H1 (cell line): ENCODE measurements at regions not wholly inside any gene's neighbourhood (a gene's known extent, or its start where the extent isn't known, plus 50 kb on each side); places are given as distances from the start of the nearest gene placed in this dataset.

Experiments used
- CTCF ChIA-PET: fragments of 300-600 bp; sonication (Branson Sonifier 250); formaldehyde crosslinking; loops from one replicate; lab custom pipeline; 2021; ENCODE audit not compliant: partially characterized antibody; lab: Charles Lee
- POLR2A ChIA-PET: fragments of 300-600 bp; sonication (Branson Sonifier 250); formaldehyde crosslinking; loops from one replicate; lab custom pipeline; 2021; ENCODE audit warnings: inconsistent platforms; ENCODE audit not compliant: partially characterized antibody; lab: Charles Lee
- DNase-seq, 2 experiments: peaks; one replicate each; pipeline versions ENCODE4 v3.0.0 to v3.0.0-alpha.2; 2010 to 2022; ENCODE audit warnings: low spot score in 2 of 2, low read depth in 1 of 2, mixed read lengths in 1 of 2
- FAIRE-seq: peaks from 2 replicates; lab custom pipeline; 2011; peaks lifted over from hg19 to GRCh38; lab: Jason Lieb, UNC
- H2AFZ ChIP-seq: 2 replicates; pipeline ENCODE4 v1.8.1; 2012; ENCODE audit warnings: low read length, inconsistent platforms
- H2AK5ac ChIP-seq: 2 replicates; pipeline ENCODE4 v1.6.1; 2013; ENCODE audit warnings: low read depth, low read length
- H2BK120ac ChIP-seq: replicated peaks from 2 replicates; pipeline ENCODE3; 2013; ENCODE audit warnings: low read depth, low read length, inconsistent platforms
- H2BK12ac ChIP-seq: 2 replicates; pipeline ENCODE4 v1.6.1; 2013; ENCODE audit warnings: low read depth, low read length
- H2BK15ac ChIP-seq: 2 replicates; pipeline ENCODE4 v1.6.1; 2013; ENCODE audit warnings: low read length
- H2BK20ac ChIP-seq: 2 replicates; pipeline ENCODE4 v1.6.1; 2013; ENCODE audit warnings: low read length
- H2BK5ac ChIP-seq: 2 replicates; pipeline ENCODE4 v1.6.1; 2013; ENCODE audit warnings: low read depth, low read length
- H3K14ac ChIP-seq: 2 replicates; pipeline ENCODE4 v1.6.1; 2013; ENCODE audit warnings: inconsistent platforms; ENCODE audit not compliant: insufficient read length
- H3K18ac ChIP-seq: 2 replicates; pipeline ENCODE4 v1.6.1; 2013; ENCODE audit warnings: low read length; ENCODE audit errors: extremely low read depth
- H3K23ac ChIP-seq: 2 replicates; pipeline ENCODE4 v1.6.1; 2013; ENCODE audit warnings: inconsistent platforms; ENCODE audit not compliant: insufficient read length
- H3K23me2 ChIP-seq: 2 replicates; pipeline ENCODE4 v1.6.1; 2013; ENCODE audit warnings: low read depth, low read length
- H3K27ac ChIP-seq: 2 replicates; pipeline ENCODE4 v1.6.1; 2011; ENCODE audit warnings: low read depth, low read length, inconsistent platforms
- H3K27me3 ChIP-seq, 4 experiments: replicated peaks in 1 of 4; 1 replicate in 1 of 4; 2 replicates in 3 of 4; pipeline versions ENCODE4 v1.6.1 to v1.8.1; 2011 to 2013; ENCODE audit warnings: low read length in 3 of 4, mild to moderate bottlenecking in 3 of 4, inconsistent platforms in 2 of 4, mixed read lengths in 2 of 4, moderate library complexity in 1 of 4; ENCODE audit not compliant: control insufficient read depth in 3 of 4, insufficient read depth in 3 of 4; ENCODE audit errors: extremely low read depth in 1 of 4
- H3K36me3 ChIP-seq, 4 experiments: 2 replicates each; pipeline versions ENCODE4 v1.6.1 to v1.8.1; 2011 to 2013; ENCODE audit warnings: mild to moderate bottlenecking in 4 of 4, low read length in 3 of 4, moderate library complexity in 2 of 4, control low read depth in 1 of 4, inconsistent platforms in 1 of 4; ENCODE audit not compliant: insufficient read depth in 4 of 4, control insufficient read depth in 2 of 4
- H3K4ac ChIP-seq: replicated peaks from 2 replicates; pipeline ENCODE3; 2013; ENCODE audit warnings: low read length, low read depth, mixed read lengths, inconsistent platforms; ENCODE audit not compliant: insufficient read length
- H3K4me1 ChIP-seq, 4 experiments: replicated peaks in 1 of 4; 1 replicate in 1 of 4; 2 replicates in 3 of 4; pipeline versions ENCODE4 v1.6.1 to v1.8.1; 2011 to 2013; ENCODE audit warnings: low read length in 3 of 4, inconsistent platforms in 2 of 4, mixed read lengths in 1 of 4; ENCODE audit not compliant: insufficient read depth in 4 of 4, control insufficient read depth in 3 of 4
- H3K4me2 ChIP-seq, 2 experiments: 2 replicates each; pipeline versions ENCODE4 v1.6.1 to v1.8.1; 2011 to 2013; ENCODE audit warnings: low read depth in 2 of 2, low read length in 2 of 2, control low read depth in 1 of 2, inconsistent platforms in 1 of 2, mild to moderate bottlenecking in 1 of 2; ENCODE audit not compliant: insufficient read depth in 1 of 2
- H3K4me3 ChIP-seq, 4 experiments: fragments of 200-600, 300-600 bp in 1 of 4; sonication (generic), shearing (Covaris generic), sonication (Bioruptor Twin) in 1 of 4; 2 replicates each; pipeline versions ENCODE4 v1.5.1 to v1.8.1; 2011 to 2016; ENCODE audit warnings: low read length in 4 of 4, low read depth in 3 of 4, control low read depth in 2 of 4, inconsistent platforms in 2 of 4, mild to moderate bottlenecking in 2 of 4, mixed read lengths in 1 of 4, moderate library complexity in 1 of 4; ENCODE audit not compliant: insufficient read depth in 2 of 4; ENCODE audit errors: extremely low read depth in 1 of 4
- H3K56ac ChIP-seq: replicated peaks from 2 replicates; pipeline ENCODE3; 2013; ENCODE audit warnings: low read depth, mild to moderate bottlenecking, mixed read lengths, low read length, inconsistent platforms; ENCODE audit not compliant: insufficient read length
- H3K79me1 ChIP-seq: 2 replicates; pipeline ENCODE4 v1.6.1; 2013; ENCODE audit warnings: low read depth, low read length, control low read depth
- H3K79me2 ChIP-seq, 2 experiments: 2 replicates each; pipeline versions ENCODE4 v1.6.1 to v1.8.1; 2012 to 2013; ENCODE audit warnings: low read length in 2 of 2, mild to moderate bottlenecking in 2 of 2, inconsistent platforms in 1 of 2; ENCODE audit not compliant: insufficient read depth in 2 of 2, control insufficient read depth in 1 of 2
- H3K9ac ChIP-seq, 4 experiments: replicated peaks in 1 of 4; 1 replicate in 1 of 4; 2 replicates in 3 of 4; pipeline versions ENCODE4 v1.6.1 to v1.8.1; 2011 to 2013; ENCODE audit warnings: low read depth in 3 of 4, low read length in 3 of 4, control low read depth in 2 of 4, mild to moderate bottlenecking in 2 of 4, moderate library complexity in 2 of 4, inconsistent platforms in 1 of 4; ENCODE audit errors: extremely low read depth in 1 of 4
- H3K9me3 ChIP-seq, 2 experiments: 2 replicates each; pipeline versions ENCODE4 v1.6.1 to v1.8.1; 2012 to 2013; ENCODE audit warnings: mild to moderate bottlenecking in 2 of 2, moderate library complexity in 2 of 2, control low read depth in 1 of 2, inconsistent platforms in 1 of 2, low read depth in 1 of 2, low read length in 1 of 2, mixed read lengths in 1 of 2; ENCODE audit not compliant: insufficient read depth in 2 of 2
- H4K20me1 ChIP-seq, 2 experiments: replicated peaks in 1 of 2; 2 replicates each; pipeline versions ENCODE3 to v1.8.1; 2011 to 2013; ENCODE audit warnings: inconsistent platforms in 2 of 2, low read length in 2 of 2, mild to moderate bottlenecking in 1 of 2; ENCODE audit not compliant: insufficient read depth in 2 of 2, control insufficient read depth in 1 of 2
- H4K5ac ChIP-seq: 2 replicates; pipeline ENCODE4 v1.6.1; 2013; ENCODE audit warnings: low read length, low read depth, mixed read lengths, inconsistent platforms; ENCODE audit not compliant: insufficient read length
- H4K8ac ChIP-seq: 2 replicates; pipeline ENCODE4 v1.8.0; 2013; ENCODE audit warnings: mild to moderate bottlenecking, moderate library complexity, low read length, inconsistent platforms; ENCODE audit not compliant: insufficient read depth; ENCODE audit errors: extremely low read depth
- H4K91ac ChIP-seq: replicated peaks from 2 replicates; pipeline ENCODE3; 2013; ENCODE audit warnings: low read length, mixed read lengths, inconsistent platforms; ENCODE audit not compliant: insufficient read length
- ASH2L ChIP-seq: fragments of 200-600, 300-600 bp; sonication (generic); IDR thresholded peaks from one replicate; pipeline ENCODE4 v1.7.1; 2017; ENCODE audit warnings: low read length
- ATF3 ChIP-seq: IDR thresholded peaks from 2 replicates; pipeline ENCODE4 v1.6.1; 2011; ENCODE audit warnings: low read depth, mild to moderate bottlenecking, low read length; ENCODE audit not compliant: insufficient read depth
- CTCF ChIP-seq, 3 experiments: IDR thresholded peaks; 1 replicate in 2 of 3; 2 replicates in 1 of 3; pipeline versions ENCODE4 v1.5.1 to v1.6.1; 2011; ENCODE audit warnings: low read length in 3 of 3, mild to moderate bottlenecking in 3 of 3, inconsistent platforms in 2 of 3, low read depth in 1 of 3, moderate library complexity in 1 of 3; ENCODE audit not compliant: insufficient read depth in 1 of 3; ENCODE audit errors: control extremely low read depth in 1 of 3
- E2F6 ChIP-seq: IDR thresholded peaks from 2 replicates; pipeline ENCODE4 v1.6.1; 2012; ENCODE audit warnings: inconsistent platforms
- EZH2 ChIP-seq: fragments of 200-600 bp; sonication (generic); IDR thresholded peaks from 2 replicates; pipeline ENCODE4 v1.7.1; 2012; ENCODE audit warnings: low read depth, mild to moderate bottlenecking, moderate library complexity, low read length, inconsistent platforms; ENCODE audit not compliant: severe bottlenecking
- HDAC6 ChIP-seq: IDR thresholded peaks from one replicate; pipeline ENCODE4 v1.7.1; 2012; ENCODE audit warnings: low read depth, mild to moderate bottlenecking, inconsistent platforms, low read length, moderate library complexity
- RFX5 ChIP-seq: IDR thresholded peaks from 2 replicates; pipeline ENCODE4 v1.6.1; 2011; ENCODE audit warnings: low read depth, low read length, improper control_type of control experiment, borderline replicate concordance
- SAP30 ChIP-seq: fragments of 300-600 bp; sonication (generic); IDR thresholded peaks from 2 replicates; pipeline ENCODE4 v1.7.1; 2012; ENCODE audit warnings: low read length, moderate library complexity, mild to moderate bottlenecking, inconsistent platforms; ENCODE audit not compliant: insufficient read depth, insufficient replicate concordance
- SP2 ChIP-seq: IDR thresholded peaks from 2 replicates; pipeline ENCODE4 v1.6.1; 2012; ENCODE audit warnings: mild to moderate bottlenecking, low read length, inconsistent platforms
- YY1 ChIP-seq: IDR thresholded peaks from 2 replicates; pipeline ENCODE4 v1.6.1; 2011; ENCODE audit warnings: low read depth, mild to moderate bottlenecking, low read length
- WGBS, 2 experiments: shearing (Covaris generic) in 1 of 2; methylation state at CpG; one replicate each; pipeline versions ENCODE4 v1.1.6 to v1.1.7; 2013 to 2015; ENCODE audit warnings: low lambda C conversion rate in 2 of 2, mixed read lengths in 2 of 2, inconsistent platforms in 1 of 2, low coverage in 1 of 2, missing lambda C conversion rate in 1 of 2; ENCODE audit not compliant: insufficient replicate concordance in 2 of 2, insufficient coverage in 1 of 2, insufficient read length in 1 of 2; ENCODE audit errors: extremely low coverage in 1 of 2, missing lambda C conversion rate in 1 of 2; 5-methylcytosine and 5-hydroxymethylcytosine counted together

- no peak for FAIRE-seq
- Histone ChIP-seq H2BK5ac (no peak overlapping the region), H3K56ac (no peak overlapping the region), H3K4ac (no peak overlapping the region), H3K36me3 (no peaks in the 10 kb centered on the region), H2BK120ac (no peak overlapping the region), H4K91ac (no peak overlapping the region), H4K8ac (no peak overlapping the region), H3K79me2 (no peaks in the 10 kb centered on the region), H3K27ac (no peak overlapping the region), H3K79me1 (no peaks in the 10 kb centered on the region), H3K27me3 (no peaks in the 10 kb centered on the region), H4K5ac (no peak overlapping the region), H3K9ac (no peak overlapping the region), H2BK20ac (no peak overlapping the region), H2AFZ (no peak overlapping the region), H2BK12ac (no peak overlapping the region), H3K14ac (no peak overlapping the region), H3K18ac (no peak overlapping the region), H3K4me3 (no peak overlapping the region), H4K20me1 (no peaks in the 10 kb centered on the region), H3K4me1 (no peaks in the 10 kb centered on the region), H3K23ac (no peak overlapping the region), H3K23me2 (no peaks in the 10 kb centered on the region), H3K4me2 (no peak overlapping the region), H2AK5ac (no peak overlapping the region), H3K9me3 (no peaks in the 10 kb centered on the region), H2BK15ac (no peak overlapping the region)
- DNase-seq, result no peak
- ChIA-PET POLR2A (no interaction called here), CTCF (interaction anchor here (0.5 to 1.2 kb wide), 2 partner anchors 24 to 1999 kb away, joined by 4 to 6 read pairs; no protein-coding TSS in a partner anchor)
- WGBS, 2 experiments, result 88% methylated on average over 2 of the region's 2 CpGs; no CpG with 5 or more reads in 1 of the 2 experiments
- no peak for TF ChIP-seq RFX5
- TF ChIP-seq YY1, result no peak
- no peak for TF ChIP-seq HDAC6
- TF ChIP-seq SP2, result no peak
- no peak for TF ChIP-seq SAP30
- TF ChIP-seq CTCF (IDR thresholded peaks at IDR 0.05; ENCODE audit: control extremely low read depth in 1 of 3, insufficient read depth in 1 of 3, low read depth in 1 of 3, low read length in 3 of 3), result no peak
- TF ChIP-seq E2F6, result no peak
- no peak for TF ChIP-seq ASH2L
- no peak for TF ChIP-seq EZH2
- no peak for TF ChIP-seq ATF3
Observed at GRCh38 chr3:110856916-110857315, 214.7 kb upstream of the NECTIN3 start.
